K562 (cell line): ENCODE measurements at regions not wholly inside any gene's neighbourhood (a gene's known extent, or its start where the extent isn't known, plus 50 kb on each side); places are given as distances from the start of the nearest gene placed in this dataset.

ENCODE experiments used
- ATAC-seq: fragments of 200-7000 bp; cut with Tn5 transposase; 3 replicates; pipeline ENCODE4 v1.9.1; 2020; ENCODE audit warnings: moderate library complexity
- BruUV-seq: library from RNA; stranded (reverse); fragments of 400-500 nt; replicated peaks from 2 replicates; lab custom pipeline; 2021; lab: Mats Ljungman, UMichigan
- CTCF ChIA-PET: fragments of 300-600 bp; formaldehyde crosslinking; extraction: SDS; loops from one replicate; lab custom pipeline; 2021; ENCODE audit warnings: low intra/inter-chr PET ratio; lab: Yijun Ruan, JAX
- POLR2A ChIA-PET: fragments of 300-600, 350-650 bp; sonication (Branson Sonifier 250); formaldehyde crosslinking; extraction: SDS; loops from one replicate; lab custom pipeline; 2021; ENCODE audit warnings: antibody characterized with exemption, inconsistent platforms; lab: Yijun Ruan, JAX
- DNase-seq, 4 experiments: peaks; one replicate each; pipeline versions ENCODE4 v3.0.0 to v3.0.0-alpha.2; 2011 to 2018; ENCODE audit warnings: low spot score in 3 of 4, mixed read lengths in 3 of 4; ENCODE audit errors: extremely low read depth in 1 of 4
- FAIRE-seq: peaks from 2 replicates; lab custom pipeline; 2011; peaks lifted over from hg19 to GRCh38; lab: Jason Lieb, UNC
- H2AFZ ChIP-seq: 2 replicates; pipeline ENCODE4 v1.6.0; 2011; ENCODE audit warnings: low read depth, low read length, control low read depth, inconsistent platforms
- H3K27ac ChIP-seq: fragments of 200-600 bp; 3 replicates; pipeline ENCODE4 v1.8.0; 2011; ENCODE audit warnings: low read depth, mild to moderate bottlenecking, control low read depth, inconsistent platforms, low read length, moderate library complexity, mixed read lengths; ENCODE audit errors: extremely low read depth
- H3K27me3 ChIP-seq, 2 experiments: fragments of 300-600 bp in 1 of 2; 2 replicates in 1 of 2; 3 replicates in 1 of 2; pipeline versions ENCODE4 v1.6.0 to v1.8.0; 2011; ENCODE audit warnings: inconsistent platforms in 2 of 2, low read length in 2 of 2, mild to moderate bottlenecking in 1 of 2, mixed read lengths in 1 of 2, moderate library complexity in 1 of 2; ENCODE audit not compliant: control insufficient read depth in 2 of 2, insufficient read depth in 2 of 2
- H3K36me3 ChIP-seq: fragments of 300-600 bp; 3 replicates; pipeline ENCODE4 v1.8.0; 2011; ENCODE audit warnings: mild to moderate bottlenecking, low read length, inconsistent platforms; ENCODE audit not compliant: control insufficient read depth, insufficient read depth
- H3K4me1 ChIP-seq, 2 experiments: fragments of 200-600 bp in 1 of 2; replicated peaks in 1 of 2; 2 replicates in 1 of 2; 3 replicates in 1 of 2; pipeline versions ENCODE4 v1.5.1 to v1.8.0; 2011; ENCODE audit warnings: inconsistent platforms in 2 of 2, low read length in 2 of 2, mild to moderate bottlenecking in 1 of 2, mixed read lengths in 1 of 2, moderate library complexity in 1 of 2; ENCODE audit not compliant: control insufficient read depth in 2 of 2, insufficient read depth in 2 of 2
- H3K4me2 ChIP-seq: 2 replicates; pipeline ENCODE4 v1.6.1; 2011; ENCODE audit warnings: low read length, control low read depth, inconsistent platforms, mixed read lengths; ENCODE audit not compliant: insufficient read depth
- H3K4me3 ChIP-seq: fragments of 200-600 bp; sonication (generic), shearing (Covaris generic); 2 replicates; pipeline ENCODE4 v1.5.1; 2016; ENCODE audit warnings: control low read depth, inconsistent platforms
- H3K79me2 ChIP-seq: fragments of 200-600 bp; 3 replicates; pipeline ENCODE4 v1.8.0; 2011; ENCODE audit warnings: low read length, inconsistent platforms; ENCODE audit not compliant: control insufficient read depth, insufficient read depth
- H3K9ac ChIP-seq, 2 experiments: 2 replicates each; pipeline versions ENCODE4 v1.6.0 to v1.6.1; 2011; ENCODE audit warnings: low read depth in 2 of 2, low read length in 2 of 2, control low read depth in 1 of 2, inconsistent platforms in 1 of 2, mild to moderate bottlenecking in 1 of 2, mixed read lengths in 1 of 2; ENCODE audit not compliant: insufficient read depth in 1 of 2
- H3K9me1 ChIP-seq: one replicate; pipeline ENCODE4 v1.6.0; 2011; ENCODE audit warnings: inconsistent platforms, mild to moderate bottlenecking, low read length, moderate library complexity; ENCODE audit not compliant: control insufficient read depth, insufficient read depth
- H3K9me3 ChIP-seq: replicated peaks from 2 replicates; pipeline ENCODE4 v1.5.1; 2011; ENCODE audit warnings: low read depth, low read length, inconsistent platforms; ENCODE audit not compliant: control insufficient read depth, insufficient read depth
- H4K20me1 ChIP-seq: replicated peaks from 2 replicates; pipeline ENCODE4 v1.6.1; 2011; ENCODE audit warnings: low read length, inconsistent platforms, mixed read lengths; ENCODE audit not compliant: control insufficient read depth, insufficient read depth
- CBX3 ChIP-seq, 2 experiments: IDR thresholded peaks; 1 replicate in 1 of 2; 2 replicates in 1 of 2; pipeline ENCODE4 v1.6.1; 2012; ENCODE audit warnings: inconsistent platforms in 2 of 2, low read length in 2 of 2, borderline replicate concordance in 1 of 2, control low read depth in 1 of 2
- CBX5 ChIP-seq: IDR thresholded peaks from 2 replicates; pipeline ENCODE4 v1.6.1; 2014; ENCODE audit warnings: low read depth, borderline replicate concordance
- CREB1 ChIP-seq, 2 experiments: sonication (generic) in 1 of 2; formaldehyde crosslinking in 1 of 2; IDR thresholded peaks; 2 replicates each; pipeline versions ENCODE4 v1.6.1 to v1.8.0; 2012 to 2022; ENCODE audit warnings: inconsistent platforms in 1 of 2, mild to moderate bottlenecking in 1 of 2, missing genetic modification reagents in 1 of 2, moderate library complexity in 1 of 2
- CUX1 ChIP-seq: fragments of 200-800 bp; sonication (Bioruptor generic); IDR thresholded peaks from 2 replicates; pipeline ENCODE4 v1.6.1; 2016; ENCODE audit warnings: missing genetic modification characterization, missing compliant biosample characterization
- EHMT2 ChIP-seq: fragments of 450-650 bp; IDR thresholded peaks from 2 replicates; pipeline ENCODE4 v1.6.1; 2018; ENCODE audit warnings: antibody characterized with exemption
- EWSR1 ChIP-seq: fragments of 450-650 bp; IDR thresholded peaks from 2 replicates; pipeline ENCODE4 v1.6.1; 2018; ENCODE audit warnings: borderline replicate concordance, mild to moderate bottlenecking, low read depth, moderate library complexity; ENCODE audit not compliant: partially characterized antibody
- NBN ChIP-seq: fragments of 450-650 bp; IDR thresholded peaks from 2 replicates; pipeline ENCODE4 v1.6.1; 2016; ENCODE audit warnings: low read depth, mild to moderate bottlenecking
- SP2 ChIP-seq: IDR thresholded peaks from 2 replicates; pipeline ENCODE4 v1.6.1; 2011; ENCODE audit warnings: mild to moderate bottlenecking, low read depth, low read length, moderate library complexity; ENCODE audit not compliant: poor library complexity, severe bottlenecking; ENCODE audit errors: extremely low read depth
- SREBF1 ChIP-seq: fragments of 150-350 bp; IDR thresholded peaks from 2 replicates; pipeline ENCODE4 v1.6.1; 2014; ENCODE audit warnings: antibody characterized with exemption, low read depth, low read length, borderline replicate concordance
- THRAP3 ChIP-seq: fragments of 450-650 bp; IDR thresholded peaks from 2 replicates; pipeline ENCODE4 v1.6.1; 2016; ENCODE audit warnings: mild to moderate bottlenecking, inconsistent platforms, borderline replicate concordance
- ZNF134 ChIP-seq: fragments of 250-450 bp; sonication (Bioruptor Pico); conservative IDR thresholded peaks from 2 replicates; pipeline ENCODE4 v1.4.0; 2020
- ZNF384 ChIP-seq: IDR thresholded peaks from 2 replicates; pipeline ENCODE4 v1.6.1; 2012; ENCODE audit warnings: low read depth, low read length, improper control_type of control experiment
- ZNF76 ChIP-seq: fragments of 250-450 bp; sonication (Bioruptor Pico); IDR thresholded peaks from 2 replicates; pipeline ENCODE4 v1.4.0; 2020; ENCODE audit warnings: mild to moderate bottlenecking, moderate library complexity, borderline replicate concordance
- WGBS: fragments of 100-300 bp; shearing (Covaris generic); methylation state at CpG from one replicate; pipeline ENCODE4 v1.1.6; 2016; ENCODE audit warnings: low coverage, mixed read lengths; ENCODE audit not compliant: insufficient coverage; ENCODE audit errors: missing lambda C conversion rate; 5-methylcytosine and 5-hydroxymethylcytosine counted together
- in situ Hi-C: fragments of 300-500 bp; cut with MboI; formaldehyde crosslinking; loops from 4 replicates; pipeline ENCODE4 v1.15.0; 2018; ENCODE audit warnings: inconsistent platforms, mixed read lengths
- intact Hi-C: fragments of 100-400 bp; cut with micrococcal nuclease; formaldehyde crosslinking; loops from 2 replicates; pipeline ENCODE4 v1.14.2; 2022
- TF ChIP-seq, protein P1 (sequence below): fragments of 450-650 bp; formaldehyde crosslinking; IDR thresholded peaks from 2 replicates; pipeline ENCODE4 v1.4.0; 2020; ENCODE audit warnings: mild to moderate bottlenecking, moderate library complexity

- Histone ChIP-seq H3K4me2 (peak overlapping the region; percentile 72), H3K9ac (peak overlapping the region; percentile 64 to 71; a peak in 3 of 4 replicates), H3K9me1 (no peaks in the 10 kb centered on the region), H3K27ac (peak overlapping the region; percentile 91), H3K79me2 (peaks cover 74% of the 10 kb centered on the region), H3K36me3 (no peaks in the 10 kb centered on the region), H2AFZ (peak overlapping the region; percentile 89), H3K4me1 (peaks cover 7 to 36% of the 10 kb centered on the region in 2 experiments; a peak in 4 of 5 replicates), H3K4me3 (no peak overlapping the region), H4K20me1 (no peaks in the 10 kb centered on the region), H3K27me3 (no peaks in the 10 kb centered on the region), H3K9me3 (no peaks in the 10 kb centered on the region)
- peak; percentile 89 for ATAC-seq
- intact Hi-C loops (loop anchor here (2.0 kb wide), 1 partner anchor 114 kb away; the partner anchor contains the start of gene RABGGTB), in situ Hi-C loops (no loop called here)
- DNase-seq, result peak; percentile 50 to 92 (median 66)
- POLR2A ChIA-PET, result interaction anchor here (0.6 to 2.1 kb wide), 7 partner anchors 15 to 425 kb away, joined by 3 to 14 read pairs (median 5); partner anchors contain the start of genes MSH4 and RABGGTB
- CTCF ChIA-PET, result no interaction called here
- WGBS, result 20% methylated on average over 3 of the region's 3 CpGs
- FAIRE-seq, result peak; percentile 96
- BruUV-seq, result no TSS peak
- TF ChIP-seq CBX5 (peak; percentile 58; the same call in 1 of the 2 replicates), SREBF1 (no peak), SP2 (no peak), CBX3 (IDR thresholded peaks at IDR 0.05; ENCODE audit: borderline replicate concordance in 1 of 2, low read length in 2 of 2) (peak in 1 of 2 experiments; percentile 60; a peak in 1 of 3 replicates), EWSR1 (no peak), NBN (peak; percentile 69; the same call in 1 of the 2 replicates), CREB1 (IDR thresholded peaks at IDR 0.05) (no peak), CREB1 (CRISPR knock-in tag; IDR thresholded peaks at IDR 0.05) (no peak), ZNF76 (0 out of 2 replicates have a peak, but pooled peaks have one; percentile 13), CUX1 (CRISPR knock-in tag) (no peak), THRAP3 (no peak), EHMT2 (peak; percentile 87; the same call in 1 of the 2 replicates), ZNF134 (CRISPR knock-in tag) (no peak), ZNF384 (no peak)
- TF ChIP-seq, protein P1, sequence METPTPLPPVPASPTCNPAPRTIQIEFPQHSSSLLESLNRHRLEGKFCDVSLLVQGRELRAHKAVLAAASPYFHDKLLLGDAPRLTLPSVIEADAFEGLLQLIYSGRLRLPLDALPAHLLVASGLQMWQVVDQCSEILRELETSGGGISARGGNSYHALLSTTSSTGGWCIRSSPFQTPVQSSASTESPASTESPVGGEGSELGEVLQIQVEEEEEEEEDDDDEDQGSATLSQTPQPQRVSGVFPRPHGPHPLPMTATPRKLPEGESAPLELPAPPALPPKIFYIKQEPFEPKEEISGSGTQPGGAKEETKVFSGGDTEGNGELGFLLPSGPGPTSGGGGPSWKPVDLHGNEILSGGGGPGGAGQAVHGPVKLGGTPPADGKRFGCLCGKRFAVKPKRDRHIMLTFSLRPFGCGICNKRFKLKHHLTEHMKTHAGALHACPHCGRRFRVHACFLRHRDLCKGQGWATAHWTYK (CRISPR knock-in tag), result peak; percentile 40; the same call in 1 of the 2 replicates
These were observed 51.7 kb upstream of the ACADM start for GRCh38 chr1:75672528-75673393.
